ENCODE measurements at regions not wholly inside any gene's neighbourhood (a gene's known extent, or its start where the extent isn't known, plus 50 kb on each side); places are given as distances from the start of the nearest gene placed in this dataset.

- no peak for TF ChIP-seq SIN3A (IDR thresholded peaks at IDR 0.05; ENCODE audit: borderline replicate concordance, insufficient read depth, low read length)
- no peak for TF ChIP-seq TAF1 (IDR thresholded peaks at IDR 0.05; ENCODE audit: borderline replicate concordance, insufficient read depth, low read length)
- TF ChIP-seq REST (IDR thresholded peaks at IDR 0.05; ENCODE audit: insufficient read depth in 1 of 2, low read depth in 2 of 2, low read length in 2 of 2), result no peak
- no peak for TF ChIP-seq POLR2AphosphoS5 (IDR thresholded peaks at IDR 0.05; ENCODE audit: low read depth, low read length)
Measured at GRCh38 chr1:148386617-148387016, 96.5 kb downstream of the PPIAL4G start.
